A549 (cell line): ENCODE measurements at regions not wholly inside any gene's neighbourhood (a gene's known extent, or its start where the extent isn't known, plus 50 kb on each side); places are given as distances from the start of the nearest gene placed in this dataset.
A peak's percentile ranks its signal among the peaks of the same experiment; 100 is the strongest.

Experiments used
- ATAC-seq, 2 experiments: fragments of 200-7000 bp in 1 of 2; fragments of >200 bp in 1 of 2; cut with Nextera tagmentation in 1 of 2; cut with Tn5 transposase in 1 of 2; 3 replicates each; pipeline versions ENCODE4 v1.8.0 to v1.9.1; 2018 to 2020; ENCODE audit warnings: mild to moderate bottlenecking in 1 of 2, moderate library complexity in 1 of 2
- CTCF ChIA-PET: fragments of 300-600 bp; sonication (Branson Sonifier 250); formaldehyde crosslinking; extraction: SDS; loops from one replicate; lab custom pipeline; 2021; ENCODE audit warnings: antibody characterized with exemption, inconsistent platforms; lab: Yijun Ruan, JAX
- POLR2A ChIA-PET: fragments of 350-600 bp; formaldehyde crosslinking; extraction: SDS; loops from one replicate; lab custom pipeline; 2021; ENCODE audit warnings: antibody characterized with exemption, inconsistent platforms; lab: Yijun Ruan, JAX
- DNase-seq, 2 experiments: peaks; one replicate each; pipeline versions ENCODE4 v3.0.0 to v3.0.0-alpha.2; 2011 to 2016; ENCODE audit warnings: low read depth in 1 of 2, low spot score in 1 of 2
- FAIRE-seq: peaks from 2 replicates; lab custom pipeline; 2011; peaks lifted over from hg19 to GRCh38; lab: Jason Lieb, UNC
- H3K27ac ChIP-seq, 2 experiments: fragments of >200 bp; sonication (Bioruptor Twin); formaldehyde crosslinking; 3 replicates each; pipeline ENCODE4 v1.5.1; 2016 to 2017
- H3K4me1 ChIP-seq: fragments of >200 bp; sonication (Bioruptor Twin); formaldehyde crosslinking; 3 replicates; pipeline ENCODE4 v1.6.1; 2016
- H3K4me2 ChIP-seq: fragments of >200 bp; sonication (Bioruptor Twin); formaldehyde crosslinking; 3 replicates; pipeline ENCODE4 v1.6.1; 2016
- H3K4me3 ChIP-seq: fragments of >200 bp; sonication (Bioruptor Twin); formaldehyde crosslinking; 3 replicates; pipeline ENCODE4 v1.5.1; 2016
- H3K9me3 ChIP-seq: fragments of >200 bp; sonication (Bioruptor Twin); formaldehyde crosslinking; 3 replicates; pipeline ENCODE4 v1.6.1; 2016
- CHD2 ChIP-seq: fragments of 150-350 bp; IDR thresholded peaks from 2 replicates; pipeline ENCODE4 v1.6.1; 2014; ENCODE audit warnings: low read length; ENCODE audit not compliant: partially characterized antibody
- CHD4 ChIP-seq: fragments of 200-600 bp; sonication (generic); IDR thresholded peaks from 2 replicates; pipeline ENCODE4 v1.6.1; 2016; ENCODE audit warnings: antibody characterized with exemption, mild to moderate bottlenecking, borderline replicate concordance
- CTCF ChIP-seq: fragments of >200 bp; sonication (Bioruptor Twin); formaldehyde crosslinking; IDR thresholded peaks from 3 replicates; pipeline ENCODE4 v1.5.1; 2016
- E2F6 ChIP-seq: IDR thresholded peaks from 2 replicates; pipeline ENCODE4 v1.6.1; 2012; ENCODE audit warnings: low read depth, borderline replicate concordance
- EHF ChIP-seq: fragments of 250-450 bp; sonication (Bioruptor Pico); IDR thresholded peaks from 2 replicates; pipeline ENCODE4 v1.5.0; 2020; ENCODE audit warnings: mild to moderate bottlenecking
- EHMT2 ChIP-seq: fragments of 200-600 bp; sonication (generic); IDR thresholded peaks from 2 replicates; pipeline ENCODE4 v1.6.1; 2016; ENCODE audit warnings: antibody characterized with exemption, low read depth, mild to moderate bottlenecking, moderate library complexity
- FOXS1 ChIP-seq: fragments of 250-450 bp; sonication (Bioruptor Pico); IDR thresholded peaks from 2 replicates; pipeline ENCODE4 v1.5.0; 2020; ENCODE audit warnings: mild to moderate bottlenecking, moderate library complexity
- GATA3 ChIP-seq: IDR thresholded peaks from 2 replicates; pipeline ENCODE4 v1.6.1; 2012; ENCODE audit warnings: borderline replicate concordance
- HEYL ChIP-seq: fragments of 250-450 bp; sonication (Bioruptor Pico); IDR thresholded peaks from 2 replicates; pipeline ENCODE4 v1.8.0; 2021; ENCODE audit warnings: mild to moderate bottlenecking, moderate library complexity
- HOXB5 ChIP-seq: fragments of 250-450 bp; sonication (Bioruptor Pico); IDR thresholded peaks from 2 replicates; pipeline ENCODE4 v1.5.0; 2020; ENCODE audit warnings: mild to moderate bottlenecking, moderate library complexity
- JUN ChIP-seq, 2 experiments: fragments of >200 bp; sonication (Bioruptor Twin); formaldehyde crosslinking; IDR thresholded peaks; 2 replicates in 1 of 2; 3 replicates in 1 of 2; pipeline ENCODE4 v1.6.1; 2016 to 2017
- KDM1A ChIP-seq: fragments of 200-600 bp; sonication (generic); IDR thresholded peaks from 2 replicates; pipeline ENCODE4 v1.6.1; 2016; ENCODE audit warnings: low read depth, mild to moderate bottlenecking
- KDM5A ChIP-seq: fragments of 200-600 bp; sonication (generic); IDR thresholded peaks from 2 replicates; pipeline ENCODE4 v1.6.1; 2016; ENCODE audit warnings: antibody characterized with exemption, mild to moderate bottlenecking
- MAFK ChIP-seq: fragments of 450-650 bp; IDR thresholded peaks from 2 replicates; pipeline ENCODE4 v1.6.1; 2014; ENCODE audit not compliant: partially characterized antibody
- MAZ ChIP-seq: fragments of 150-350 bp; IDR thresholded peaks from 2 replicates; pipeline ENCODE4 v1.6.1; 2014; ENCODE audit warnings: antibody characterized with exemption, low read depth, low read length, borderline replicate concordance
- NFE2L2 ChIP-seq: fragments of 150-350 bp; conservative IDR thresholded peaks from 2 replicates; pipeline ENCODE4 v1.6.1; 2014; ENCODE audit warnings: low read length
- PHF8 ChIP-seq: fragments of 200-600 bp; sonication (generic); IDR thresholded peaks from 2 replicates; pipeline ENCODE4 v1.6.1; 2016; ENCODE audit warnings: low read depth, mild to moderate bottlenecking, antibody characterized with exemption, moderate library complexity, borderline replicate concordance
- POLR2A ChIP-seq: IDR thresholded peaks from 2 replicates; pipeline ENCODE4 v1.6.1; 2012; ENCODE audit warnings: mild to moderate bottlenecking, low read length
- POLR2AphosphoS2 ChIP-seq: conservative IDR thresholded peaks from 2 replicates; pipeline ENCODE4 v1.6.1; 2012; ENCODE audit warnings: low read length, improper control_type of control experiment, inconsistent platforms
- RAD21 ChIP-seq, 2 experiments: fragments of >200 bp in 1 of 2; sonication (Bioruptor Twin) in 1 of 2; formaldehyde crosslinking in 1 of 2; IDR thresholded peaks in 1 of 2; conservative IDR thresholded peaks in 1 of 2; 2 replicates in 1 of 2; 3 replicates in 1 of 2; pipeline ENCODE4 v1.6.1; 2012 to 2018; ENCODE audit warnings: inconsistent platforms in 1 of 2
- REST ChIP-seq: fragments of 200-600 bp; sonication (generic); IDR thresholded peaks from 2 replicates; pipeline ENCODE4 v1.6.1; 2016; ENCODE audit warnings: antibody characterized with exemption, mild to moderate bottlenecking, moderate library complexity
- SREBF2 ChIP-seq: fragments of 450-650 bp; IDR thresholded peaks from 2 replicates; pipeline ENCODE4 v1.6.1; 2014; ENCODE audit warnings: mild to moderate bottlenecking, moderate library complexity
- TFCP2L1 ChIP-seq: fragments of 250-450 bp; sonication (Bioruptor Pico); IDR thresholded peaks from 2 replicates; pipeline ENCODE4 v1.5.0; 2021; ENCODE audit warnings: mild to moderate bottlenecking
- TP53 ChIP-seq: fragments of 250-450 bp; sonication (Bioruptor Pico); IDR thresholded peaks from 2 replicates; pipeline ENCODE4 v1.5.0; 2021; ENCODE audit warnings: mild to moderate bottlenecking, moderate library complexity
- ZC3H11A ChIP-seq: fragments of 450-650 bp; IDR thresholded peaks from 2 replicates; pipeline ENCODE4 v1.6.1; 2014; ENCODE audit warnings: antibody characterized with exemption, mild to moderate bottlenecking
- ZSCAN20 ChIP-seq: fragments of 250-450 bp; sonication (Bioruptor Pico); IDR thresholded peaks from 2 replicates; pipeline ENCODE4 v1.8.0; 2022; ENCODE audit warnings: mild to moderate bottlenecking, moderate library complexity
- WGBS: methylation state at CpG from one replicate; pipeline ENCODE4 v1.1.6; 2017; ENCODE audit errors: missing lambda C conversion rate; 5-methylcytosine and 5-hydroxymethylcytosine counted together
- TF ChIP-seq, protein P1 (sequence below): IDR thresholded peaks from 2 replicates; pipeline ENCODE4 v1.6.1; 2012

- Histone ChIP-seq H3K4me1 (no peaks in the 10 kb centered on the region), H3K4me3 (no peak overlapping the region), H3K27ac (no peak overlapping the region), H3K9me3 (no peaks in the 10 kb centered on the region), H3K4me2 (no peak overlapping the region)
- ATAC-seq (no peak), FAIRE-seq (no peak), DNase-seq (peak in 1 of 2 experiments; percentile 26)
- ChIA-PET POLR2A (no interaction called here), CTCF (no interaction called here)
- TF ChIP-seq, protein P1, sequence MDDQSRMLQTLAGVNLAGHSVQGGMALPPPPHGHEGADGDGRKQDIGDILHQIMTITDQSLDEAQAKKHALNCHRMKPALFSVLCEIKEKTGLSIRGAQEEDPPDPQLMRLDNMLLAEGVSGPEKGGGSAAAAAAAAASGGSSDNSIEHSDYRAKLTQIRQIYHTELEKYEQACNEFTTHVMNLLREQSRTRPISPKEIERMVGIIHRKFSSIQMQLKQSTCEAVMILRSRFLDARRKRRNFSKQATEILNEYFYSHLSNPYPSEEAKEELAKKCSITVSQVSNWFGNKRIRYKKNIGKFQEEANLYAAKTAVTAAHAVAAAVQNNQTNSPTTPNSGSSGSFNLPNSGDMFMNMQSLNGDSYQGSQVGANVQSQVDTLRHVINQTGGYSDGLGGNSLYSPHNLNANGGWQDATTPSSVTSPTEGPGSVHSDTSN, result no peak
- TF ChIP-seq KDM5A, result no peak
- no peak for TF ChIP-seq HOXB5 (CRISPR knock-in tag)
- TF ChIP-seq JUN (IDR thresholded peaks at IDR 0.05), result no peak
- no peak for TF ChIP-seq NFE2L2
- TF ChIP-seq FOXS1, result no peak
- no peak for TF ChIP-seq EHF (CRISPR knock-in tag)
- no peak for TF ChIP-seq RAD21 (conservative IDR thresholded peaks at IDR 0.05 in 1 of 2, IDR thresholded peaks at IDR 0.05 in 1 of 2)
- TF ChIP-seq E2F6, result no peak
- TF ChIP-seq KDM1A, result no peak
- no peak for TF ChIP-seq CHD4
- TF ChIP-seq SREBF2, result no peak
Observed at GRCh38 chr13:34452831-34453230, 489.2 kb upstream of the NBEA start.

GRCh38 chr13:34458756-34459715 lies 483.0 kb upstream of the NBEA start:
- TF ChIP-seq JUN (IDR thresholded peaks at IDR 0.05) (no peak), POLR2A (no peak), EHMT2 (no peak), REST (no peak), PHF8 (no peak), GATA3 (no peak), KDM5A (no peak), ZC3H11A (no peak), TP53 (CRISPR knock-in tag) (no peak), TFCP2L1 (no peak), MAZ (no peak), CHD2 (no peak), SREBF2 (no peak), CTCF (no peak), ZSCAN20 (CRISPR knock-in tag) (no peak), HEYL (CRISPR knock-in tag) (no peak), POLR2AphosphoS2 (no peak), E2F6 (no peak), MAFK (no peak)
- WGBS, result 42% methylated on average over 4 of the region's 4 CpGs
- CTCF ChIA-PET, result no interaction called here
- Histone ChIP-seq H3K4me1 (peaks cover 27% of the 10 kb centered on the region), H3K4me2 (no peak overlapping the region), H3K9me3 (no peaks in the 10 kb centered on the region), H3K27ac (peak overlapping the region in 1 of 2 experiments; percentile 26; a peak in 2 of 6 replicates), H3K4me3 (no peak overlapping the region)
- POLR2A ChIA-PET, result no interaction called here
- ATAC-seq, result no peak
- peak in 1 of 2 experiments; percentile 4 for DNase-seq
- FAIRE-seq, result no peak
